NB4 (cell line): ENCODE measurements at regions not wholly inside any gene's neighbourhood (a gene's known extent, or its start where the extent isn't known, plus 50 kb on each side); places are given as distances from the start of the nearest gene placed in this dataset.

Experiments used
- DNase-seq: peaks from one replicate; pipeline ENCODE4 v3.0.0; 2010; ENCODE audit warnings: low read depth
- H3K4me3 ChIP-seq: one replicate; pipeline ENCODE4 v1.5.1; 2011; ENCODE audit warnings: mild to moderate bottlenecking, low read depth, low read length, moderate library complexity
- CTCF ChIP-seq: IDR thresholded peaks from one replicate; pipeline ENCODE4 v1.5.1; 2012; ENCODE audit warnings: low read depth, low read length
- MAX ChIP-seq: IDR thresholded peaks from 2 replicates; pipeline ENCODE4 v1.6.1; 2011; ENCODE audit warnings: low read depth, low read length
- MYC ChIP-seq: IDR thresholded peaks from 2 replicates; pipeline ENCODE4 v1.6.1; 2011; ENCODE audit warnings: low read depth, low read length
- POLR2A ChIP-seq: IDR thresholded peaks from 2 replicates; pipeline ENCODE4 v1.6.1; 2011; ENCODE audit warnings: mild to moderate bottlenecking; ENCODE audit not compliant: insufficient read length; ENCODE audit errors: extremely low read depth

- TF ChIP-seq CTCF = no peak
- TF ChIP-seq POLR2A = no peak
- TF ChIP-seq MYC = no peak
- TF ChIP-seq MAX = no peak
- no peak overlapping the region for H3K4me3 ChIP-seq
- no peak for DNase-seq
Observed at GRCh38 chr20:20895537-20895936, 183.1 kb upstream of the RALGAPA2 start.

- no peak overlapping the region for H3K4me3 ChIP-seq
- TF ChIP-seq MYC (no peak), MAX (no peak), POLR2A (no peak), CTCF (no peak)
- DNase-seq = no peak
Observed at GRCh38 chr20:20894753-20895152, 182.3 kb upstream of the RALGAPA2 start.

GRCh38 chr20:20894280-20894679 is 181.8 kb upstream of the RALGAPA2 start:
- H3K4me3 ChIP-seq = no peak overlapping the region
- DNase-seq = no peak
- TF ChIP-seq MYC = no peak
- no peak for TF ChIP-seq POLR2A
- no peak for TF ChIP-seq CTCF
- TF ChIP-seq MAX = no peak

GRCh38 chr20:20892328-20892727 is 179.9 kb upstream of the RALGAPA2 start:
- no peak overlapping the region for H3K4me3 ChIP-seq
- DNase-seq = no peak
- TF ChIP-seq CTCF (no peak), POLR2A (no peak), MYC (no peak), MAX (no peak)

- no peak for DNase-seq
- TF ChIP-seq MYC = no peak
- TF ChIP-seq MAX = no peak
- no peak for TF ChIP-seq POLR2A
- TF ChIP-seq CTCF = no peak
- no peak overlapping the region for H3K4me3 ChIP-seq
Observed at GRCh38 chr20:20890751-20891150, 178.3 kb upstream of the RALGAPA2 start.

- H3K4me3 ChIP-seq = no peak overlapping the region
- TF ChIP-seq CTCF (no peak), POLR2A (no peak), MAX (no peak), MYC (no peak)
- no peak for DNase-seq
Observed at GRCh38 chr20:20888936-20889335, 176.5 kb upstream of the RALGAPA2 start.
